Activated CD8-positive, alpha-beta memory T cell treated with anti-CD3 and anti-CD28 coated beads, Interleukin-2, amount 50 U/mL, for 24 hours (primary cell): ENCODE measurements at regions not wholly inside any gene's neighbourhood (a gene's known extent, or its start where the extent isn't known, plus 50 kb on each side); places are given as distances from the start of the nearest gene placed in this dataset.

Experiments used
- DNase-seq: peaks from one replicate; pipeline ENCODE4 v3.0.0-alpha.2; 2020; ENCODE audit errors: extremely low read depth

- DNase-seq = no peak
Observed at GRCh38 chr4:17336986-17337385, 174.9 kb downstream of the QDPR start.

GRCh38 chr4:17336524-17336961 lies 175.3 kb downstream of the QDPR start:
- DNase-seq = peak; percentile 39

GRCh38 chr4:17336069-17336468 lies 175.8 kb downstream of the QDPR start:
- no peak for DNase-seq

- no peak for DNase-seq
Observed at GRCh38 chr4:17335371-17335770, 176.5 kb downstream of the QDPR start.

DNA sequence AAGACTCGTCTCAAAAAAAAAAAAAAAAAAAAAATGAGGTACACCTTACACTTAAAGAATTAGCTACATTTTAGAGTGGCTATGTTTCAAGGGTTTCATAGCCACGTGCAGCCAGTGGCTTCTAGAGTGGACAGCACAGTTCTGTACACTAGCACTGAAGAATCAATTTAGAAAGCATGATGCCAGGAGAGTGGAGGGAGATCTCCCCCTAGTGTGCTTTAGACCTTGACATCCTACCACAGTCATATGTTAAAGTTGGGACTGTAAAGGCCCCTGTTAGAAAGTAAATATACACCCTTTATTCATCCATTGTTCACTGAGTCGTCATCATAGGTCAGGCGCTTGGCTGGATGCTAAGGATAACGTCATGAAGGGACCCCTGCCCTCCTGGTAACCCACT lies 179.4 kb downstream of the QDPR start:
- DNase-seq = no peak

GRCh38 chr4:17329046-17329445 lies 182.8 kb downstream of the QDPR start:
- no peak for DNase-seq

DNA sequence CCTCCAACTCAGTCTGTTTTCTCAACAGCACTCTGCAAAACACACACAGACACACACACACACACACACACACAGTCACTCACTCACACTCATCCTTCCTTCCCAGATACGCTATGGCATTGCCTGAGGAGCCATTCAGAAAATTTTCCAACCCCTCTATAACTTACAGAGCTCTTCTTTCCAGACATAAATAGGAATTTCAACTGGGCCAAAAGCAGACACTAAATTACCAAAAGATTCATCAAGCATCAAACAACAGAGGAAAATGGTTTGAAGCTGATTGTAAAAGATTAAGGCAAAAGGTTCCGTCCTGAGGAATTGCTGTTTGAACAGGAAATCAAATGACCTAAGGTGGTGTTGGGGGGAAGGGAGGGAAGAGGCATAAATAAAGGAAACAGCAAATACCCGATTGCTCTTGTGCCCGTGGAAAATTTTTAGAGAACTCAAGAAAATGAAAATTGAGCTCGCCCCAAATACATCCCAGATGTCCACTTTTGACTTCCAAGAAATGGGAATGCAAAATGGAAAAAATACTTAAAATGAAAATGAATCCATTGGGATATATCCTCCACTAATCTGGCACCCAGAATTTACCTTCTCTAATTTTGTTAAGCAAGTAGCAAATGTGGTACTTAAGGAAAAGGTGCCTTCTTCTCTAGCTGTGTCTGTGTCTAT lies 183.6 kb downstream of the QDPR start:
- DNase-seq = no peak

DNA sequence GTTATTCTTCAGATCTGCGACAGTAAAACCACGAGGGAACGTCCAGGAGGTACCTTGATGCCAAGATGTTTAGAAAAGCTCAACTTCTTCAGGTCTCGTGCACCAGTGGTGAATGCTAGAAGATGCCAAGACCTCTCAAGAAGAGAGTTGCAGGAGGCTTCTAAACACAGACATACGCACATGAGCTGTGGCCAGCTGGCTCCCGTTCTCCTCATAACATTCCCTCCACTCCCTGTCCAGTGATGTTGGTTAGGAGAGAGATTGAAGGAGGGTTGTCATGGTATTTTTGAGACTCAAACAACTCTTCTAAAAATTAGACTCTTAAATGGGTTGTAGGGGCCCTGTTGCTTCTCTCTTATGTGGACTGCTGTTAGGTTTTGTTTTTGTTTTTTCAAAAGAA lies 184.3 kb downstream of the QDPR start:
- DNase-seq = no peak

DNA sequence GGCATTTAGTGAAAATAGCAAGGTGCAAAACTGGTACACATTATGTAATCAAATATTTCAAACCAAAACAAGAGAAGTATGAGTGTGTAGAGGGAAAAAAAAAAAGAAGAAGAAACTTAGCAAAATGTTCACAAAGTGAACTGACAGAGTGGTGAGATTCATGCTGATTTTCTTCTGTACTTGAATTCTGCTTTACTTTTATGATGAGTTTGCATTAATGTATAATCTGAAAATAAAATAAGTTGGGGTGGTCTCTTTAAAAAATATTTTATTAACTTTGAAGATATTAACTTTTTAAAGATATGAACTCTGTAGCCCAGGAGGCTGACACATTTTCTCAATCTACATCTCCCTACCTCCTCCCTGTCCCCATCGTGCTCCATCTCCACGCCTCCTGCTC lies 185.1 kb downstream of the QDPR start:
- DNase-seq = no peak

- DNase-seq = no peak
Observed at GRCh38 chr4:17325098-17325497, 186.8 kb downstream of the QDPR start.

GRCh38 chr4:17324386-17324830 lies 187.5 kb downstream of the QDPR start:
- no peak for DNase-seq

- DNase-seq = no peak
Observed at GRCh38 chr4:17323554-17324385, 188.1 kb downstream of the QDPR start.

DNA sequence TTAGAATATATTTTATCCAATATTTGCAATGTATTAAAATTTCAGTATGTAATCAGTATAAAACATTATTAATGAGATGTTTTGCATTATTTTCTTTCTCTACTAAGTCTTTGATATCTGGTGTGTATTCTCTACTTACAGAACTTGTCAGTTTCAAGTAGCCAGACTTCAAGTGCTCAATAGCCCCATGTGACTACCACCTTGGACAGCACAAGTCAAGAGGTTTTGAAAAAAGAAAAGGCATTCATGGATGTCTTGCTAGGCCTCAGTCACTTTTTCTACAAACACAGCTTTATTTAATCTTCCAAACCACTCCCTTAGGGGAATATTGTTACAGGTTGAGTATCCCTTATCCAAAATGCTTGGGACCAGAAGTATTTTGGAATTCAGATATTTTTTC lies 189.4 kb downstream of the QDPR start:
- no peak for DNase-seq

GRCh38 chr4:17320046-17320445 lies 191.8 kb downstream of the QDPR start:
- DNase-seq = no peak

GRCh38 chr4:17317526-17317925 lies 194.4 kb downstream of the QDPR start:
- no peak for DNase-seq

- DNase-seq = no peak
Observed at GRCh38 chr4:17316566-17316965, 195.3 kb downstream of the QDPR start.

DNA sequence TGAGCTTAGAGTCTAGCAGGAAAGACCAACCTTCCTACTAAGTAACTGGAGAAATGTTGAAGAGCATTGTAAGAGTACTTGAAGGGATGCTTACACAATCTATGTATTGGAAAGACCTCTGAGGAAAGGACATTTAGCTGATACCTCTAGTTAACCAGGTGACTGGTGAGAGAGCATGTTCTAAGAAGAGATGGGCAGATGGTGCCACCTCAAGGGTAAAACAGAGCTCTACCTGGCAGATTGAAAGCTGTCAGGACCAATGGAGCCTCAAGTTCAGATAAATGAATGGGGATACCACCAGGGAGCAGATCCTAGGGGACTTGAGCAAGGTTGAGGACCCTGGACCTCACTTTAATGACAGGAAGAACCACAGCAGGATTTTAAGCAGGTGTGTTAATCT lies 196.4 kb downstream of the QDPR start:
- DNase-seq = no peak

- DNase-seq = no peak
Observed at GRCh38 chr4:17313194-17313593, 198.7 kb downstream of the QDPR start.

- no peak for DNase-seq
Observed at GRCh38 chr4:17310269-17310652, 201.6 kb downstream of the QDPR start.

GRCh38 chr4:17309567-17310268 lies 202.2 kb downstream of the QDPR start:
- DNase-seq = no peak

GRCh38 chr4:17301869-17302268 lies 210.0 kb downstream of the QDPR start:
- DNase-seq = no peak

GRCh38 chr4:17301266-17301665 lies 210.6 kb downstream of the QDPR start:
- no peak for DNase-seq
